Limb (tissue), 2 donors: ENCODE measurements at regions not wholly inside any gene's neighbourhood (a gene's known extent, or its start where the extent isn't known, plus 50 kb on each side); places are given as distances from the start of the nearest gene placed in this dataset.
A peak's percentile ranks its signal among the peaks of the same experiment; 100 is the strongest.
"Not testable (repeated sequence)": the region's sequence is repeated elsewhere in the genome, so short reads cannot be mapped to it uniquely, and the experiment has no call there.

Source experiments
- DNase-seq, 2 donors: peaks; one replicate each; pipeline ENCODE4 v3.0.0-alpha.2; 2016; ENCODE audit errors: extremely low spot score in 2 of 2

- no peak for DNase-seq
Observed at GRCh38 chr10:4270116-4270515, 485.1 kb upstream of the KLF6 start.

- not testable (repeated sequence) for DNase-seq
Observed at GRCh38 chr10:4268490-4268889, 483.5 kb upstream of the KLF6 start.

DNA sequence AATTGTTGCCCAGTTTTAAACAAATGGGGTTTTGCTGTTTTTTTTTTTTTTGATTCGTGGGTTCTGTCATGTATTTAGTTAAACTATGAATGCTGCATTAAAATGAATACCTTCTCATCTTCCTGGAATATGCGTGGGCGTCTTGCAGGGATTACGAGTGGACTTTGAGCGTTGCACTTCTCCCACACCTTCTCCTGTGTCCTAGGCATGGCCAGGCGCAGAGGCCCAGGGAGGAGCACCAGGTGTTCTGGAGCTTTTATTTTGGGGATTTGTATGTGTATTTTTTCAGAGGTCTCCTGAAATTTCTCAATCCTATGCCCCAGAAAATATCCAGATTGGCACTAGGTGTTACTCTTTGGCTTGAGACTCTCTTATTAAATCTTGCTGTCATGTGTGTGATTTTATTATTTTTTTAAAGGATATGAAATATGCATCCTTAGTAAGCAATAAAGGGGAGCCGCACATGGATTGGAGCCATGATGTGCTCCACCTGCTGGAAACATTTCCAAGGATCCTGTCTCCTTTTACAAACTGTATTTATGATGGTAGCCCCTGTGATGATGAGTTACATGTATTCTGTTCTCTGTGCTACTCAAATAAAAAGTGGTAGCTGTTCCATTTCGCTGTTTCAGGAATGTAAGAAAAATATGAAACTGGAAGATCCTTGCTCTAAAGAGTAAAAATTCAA is 482.2 kb upstream of the KLF6 start:
- no peak for DNase-seq

DNA sequence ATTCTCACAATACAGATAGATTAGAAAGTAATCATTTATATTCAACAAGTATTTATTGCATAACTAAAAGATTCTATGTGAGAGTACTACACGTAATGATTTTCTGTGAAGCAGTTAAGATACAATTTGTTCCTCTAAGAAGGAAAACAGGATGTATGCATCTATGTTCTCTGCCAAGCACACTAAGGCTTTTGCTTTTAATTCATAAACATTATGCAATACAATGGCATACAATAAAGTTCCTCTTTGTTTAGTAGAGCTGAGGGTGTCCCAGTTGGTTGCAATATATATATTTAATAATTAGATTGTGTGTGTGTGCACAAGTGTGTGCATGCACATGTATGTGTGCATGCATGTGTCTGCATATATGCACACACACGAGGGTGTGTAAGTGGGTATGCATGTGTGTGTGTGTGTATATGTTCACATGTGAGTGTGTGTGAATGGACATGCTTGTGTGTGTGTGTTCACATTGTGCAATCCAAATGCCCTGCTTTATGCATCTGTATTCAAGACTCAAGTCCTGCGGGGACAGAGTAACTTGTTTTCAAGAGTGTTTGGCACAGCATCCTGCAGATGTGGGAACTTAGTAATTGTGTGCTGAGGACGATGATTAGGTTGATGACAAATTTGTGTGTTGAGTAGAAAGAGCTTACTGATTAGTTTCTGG is 481.5 kb upstream of the KLF6 start:
- no peak for DNase-seq

DNA sequence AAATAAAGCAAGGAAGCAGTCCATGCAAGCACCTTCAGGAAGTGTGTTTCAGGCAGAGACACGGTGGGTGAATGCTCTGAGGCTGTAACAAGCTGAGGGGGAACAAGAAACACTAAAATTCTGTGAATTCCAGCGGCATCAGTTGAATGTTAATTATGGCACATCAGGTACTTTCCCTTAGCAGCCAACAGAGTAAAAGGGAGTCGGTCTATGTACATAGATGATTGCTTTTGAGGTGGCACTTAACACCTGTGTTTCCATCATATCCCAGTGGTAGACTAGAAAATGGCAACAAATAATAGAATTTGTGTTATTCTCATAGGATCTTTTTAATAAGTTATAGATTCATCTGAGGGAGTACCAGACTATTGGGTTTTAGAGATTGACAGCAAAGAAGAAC is 481.0 kb upstream of the KLF6 start:
- no peak for DNase-seq

- no peak for DNase-seq
Observed at GRCh38 chr10:4264209-4264865, 479.3 kb upstream of the KLF6 start.

- no peak for DNase-seq
Observed at GRCh38 chr10:4263601-4263921, 478.6 kb upstream of the KLF6 start.

- no peak for DNase-seq
Observed at GRCh38 chr10:4262870-4263600, 478.0 kb upstream of the KLF6 start.

- no peak for DNase-seq
Observed at GRCh38 chr10:4262449-4262848, 477.4 kb upstream of the KLF6 start.

DNA sequence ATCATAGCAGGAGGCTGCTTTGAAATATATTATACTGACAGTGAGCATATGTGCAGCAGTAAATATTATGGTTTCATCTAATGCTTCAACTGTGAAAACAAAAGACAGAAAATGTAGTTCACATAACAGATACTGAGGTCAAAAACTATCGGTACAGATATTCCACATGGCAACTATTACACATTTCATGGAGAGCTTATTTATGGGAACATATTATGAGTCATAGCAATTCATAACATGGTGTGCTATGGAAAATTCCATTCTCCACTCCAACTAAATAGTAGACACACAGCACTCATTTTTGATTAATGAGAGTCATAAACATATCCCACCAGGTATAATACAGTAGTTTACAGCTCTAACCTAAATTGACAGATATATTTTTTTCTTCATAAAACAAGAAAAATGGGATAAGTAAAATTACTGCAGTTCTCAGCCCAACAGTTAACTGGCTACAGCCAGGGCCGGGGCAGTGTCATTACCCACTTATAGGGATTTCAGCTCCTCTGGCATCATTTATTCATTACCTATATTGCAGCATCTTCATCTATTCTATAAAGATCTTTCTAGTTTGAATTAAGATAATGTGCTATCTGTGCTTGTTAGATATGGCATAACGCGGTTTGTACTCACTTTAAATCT is 475.6 kb upstream of the KLF6 start:
- peak in 1 of 2 donors; percentile 60 for DNase-seq

DNA sequence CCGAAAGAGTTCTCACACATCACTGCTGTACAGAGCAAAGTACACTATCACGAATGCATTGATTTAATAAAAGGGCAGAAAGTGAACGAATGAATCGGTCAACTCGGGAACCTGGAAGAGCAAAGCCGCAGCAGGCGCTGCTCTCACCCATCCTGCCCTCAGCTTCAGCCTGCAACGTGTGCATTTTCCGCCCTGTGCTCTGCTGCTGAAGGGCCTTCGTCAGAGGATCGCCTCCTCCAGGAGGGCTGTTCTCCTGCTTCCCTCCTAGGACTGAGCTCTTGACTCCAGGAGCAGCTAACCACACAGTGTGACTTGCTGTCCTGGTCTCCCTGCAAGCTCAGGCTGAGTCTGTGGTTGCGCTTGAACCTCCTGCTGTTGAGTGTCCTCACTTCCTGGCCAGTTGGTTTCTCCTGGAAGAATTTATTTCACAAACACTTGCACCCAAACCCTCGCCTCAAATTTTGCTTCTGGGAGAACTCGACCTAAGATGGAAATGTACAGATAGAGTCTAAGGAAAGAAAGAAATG is 473.0 kb upstream of the KLF6 start:
- DNase-seq: no peak

GRCh38 chr10:4256971-4257370 is 472.0 kb upstream of the KLF6 start:
- DNase-seq: no peak

- DNase-seq: no peak
Observed at GRCh38 chr10:4255751-4256150, 470.7 kb upstream of the KLF6 start.

DNA sequence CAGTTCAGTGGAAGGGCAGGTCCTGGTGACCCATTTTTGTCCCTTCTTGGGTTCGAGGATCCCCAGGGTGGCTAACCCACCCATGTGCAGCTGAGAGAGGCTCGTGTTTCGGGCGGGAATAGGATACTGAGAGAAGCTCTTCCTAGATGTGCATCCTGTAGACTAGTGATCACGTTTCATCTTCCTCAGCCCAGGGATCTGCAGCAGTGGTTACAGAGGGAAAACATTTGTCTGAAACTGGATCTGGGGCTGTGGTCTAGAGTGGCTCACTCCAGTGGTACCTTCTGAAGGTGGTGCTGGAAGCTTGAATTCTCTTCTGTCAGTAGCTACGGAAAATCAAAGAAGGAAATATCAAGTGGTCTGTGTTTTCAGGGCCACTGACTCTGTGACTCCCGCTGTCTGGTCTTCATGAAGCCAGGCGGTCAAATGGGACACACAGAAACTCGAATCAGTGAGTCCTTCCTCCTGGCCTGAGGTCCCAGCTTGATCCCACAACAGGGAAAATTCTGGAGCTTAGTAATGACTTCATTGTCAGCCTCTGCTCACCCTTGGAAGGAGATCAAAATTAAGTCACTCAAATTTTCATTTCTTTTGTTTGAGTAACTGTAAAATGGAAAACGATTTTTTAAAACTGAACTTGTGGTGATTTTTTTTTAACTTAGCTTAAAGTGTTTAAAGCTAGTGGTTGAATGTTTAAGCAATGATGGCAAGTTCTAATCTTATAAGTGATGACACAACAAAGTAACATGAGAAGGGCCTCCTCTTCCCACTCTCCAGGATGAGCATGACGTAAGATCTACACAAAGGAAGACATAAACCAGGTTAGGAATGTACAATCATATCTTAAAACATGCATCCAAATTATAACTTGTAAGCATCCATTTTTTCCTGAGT is 469.3 kb upstream of the KLF6 start:
- DNase-seq: no peak

DNA sequence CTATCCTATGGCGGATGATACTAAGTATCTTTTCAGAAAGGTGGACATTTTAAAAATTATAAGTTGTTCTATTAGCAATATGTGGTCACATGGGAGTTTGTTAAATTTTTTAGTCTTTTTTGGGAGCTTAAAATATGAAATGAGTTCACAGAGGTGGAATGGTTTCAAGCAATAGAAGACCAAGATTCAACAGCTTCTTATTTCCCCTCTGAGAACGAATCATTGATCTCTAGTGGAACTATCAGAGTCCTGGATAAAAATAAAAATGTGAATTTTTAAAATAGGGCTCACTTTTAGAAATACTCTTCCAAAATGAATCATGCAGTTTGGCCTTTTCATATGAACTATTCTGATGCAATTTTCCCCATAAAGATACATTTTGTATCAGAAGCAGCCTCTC is 467.7 kb upstream of the KLF6 start:
- no peak for DNase-seq

DNA sequence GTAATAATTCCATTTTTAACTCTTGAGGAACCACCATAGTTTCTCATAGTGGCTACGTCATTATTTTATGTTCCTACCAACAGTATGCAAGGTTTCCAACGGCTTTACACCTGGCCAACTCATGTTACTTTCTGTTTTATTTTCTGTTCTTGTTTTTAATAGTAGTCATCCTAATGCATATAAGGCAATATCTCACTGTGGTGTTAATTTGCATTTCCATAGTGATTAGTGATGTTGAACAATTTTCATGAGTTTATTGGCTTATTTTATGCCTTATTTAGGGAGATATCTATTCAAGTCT is 465.5 kb upstream of the KLF6 start:
- DNase-seq: no peak

DNA sequence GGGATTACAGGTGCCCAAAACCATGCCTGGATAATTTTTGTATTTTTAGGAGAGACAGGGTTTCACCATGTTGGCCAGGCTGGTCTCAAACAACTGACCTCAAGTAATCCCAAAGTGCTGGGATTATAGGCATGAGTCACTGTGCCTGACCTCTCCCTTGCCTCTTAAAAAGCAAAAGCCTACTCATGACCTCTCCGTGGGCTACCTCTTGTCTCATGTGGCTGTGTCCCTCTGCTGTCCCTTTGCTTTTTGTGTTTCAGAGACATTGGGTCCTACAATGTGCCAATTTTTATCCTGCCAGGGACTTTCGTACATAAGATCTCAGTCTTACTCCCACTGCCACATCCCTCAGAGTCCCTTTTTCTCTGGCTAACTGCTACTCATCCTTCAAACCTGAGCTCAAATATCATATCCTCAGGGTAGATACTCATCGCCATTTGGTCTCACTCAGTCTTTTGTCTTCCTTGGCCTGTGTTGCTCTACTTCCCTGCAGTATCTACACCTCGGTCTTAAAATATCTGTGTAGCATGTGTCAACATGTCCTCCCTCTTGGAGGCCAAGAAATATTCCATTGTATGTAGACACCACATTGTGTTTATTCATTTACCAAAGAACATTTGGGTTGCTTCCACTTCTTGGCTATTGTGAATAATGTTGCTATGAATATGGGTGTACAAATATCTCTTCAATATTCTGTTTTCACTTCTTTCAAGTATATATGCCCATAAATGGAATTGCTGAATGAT is 465.0 kb upstream of the KLF6 start:
- DNase-seq: no peak

DNA sequence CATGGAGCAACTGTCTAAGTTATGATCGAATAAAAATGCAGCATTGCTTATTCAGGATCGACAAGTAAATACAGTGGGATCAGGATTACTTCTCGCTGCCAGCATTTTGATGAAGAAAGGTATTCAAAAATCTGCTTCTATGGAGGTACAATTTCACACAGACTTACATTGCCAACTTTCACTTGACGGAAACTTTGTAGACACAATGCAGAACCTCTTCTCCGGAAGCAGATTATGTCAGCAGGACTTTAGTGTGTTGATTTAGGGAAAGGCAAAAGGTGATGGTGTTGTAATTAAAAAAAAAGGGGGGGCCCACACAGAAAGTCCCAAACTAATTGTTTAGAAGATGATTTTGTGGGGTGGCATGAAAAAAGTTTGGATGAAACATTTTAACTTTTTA is 462.4 kb upstream of the KLF6 start:
- no peak for DNase-seq

GRCh38 chr10:4246881-4247358 is 461.9 kb upstream of the KLF6 start:
- no peak for DNase-seq

GRCh38 chr10:4243651-4244050 is 458.6 kb upstream of the KLF6 start:
- DNase-seq: peak in 1 of 2 donors; percentile 19
